K562 (cell line): ENCODE measurements at regions not wholly inside any gene's neighbourhood (a gene's known extent, or its start where the extent isn't known, plus 50 kb on each side); places are given as distances from the start of the nearest gene placed in this dataset.

Source experiments
- BACH1 ChIP-seq: fragments of 200-800 bp; sonication (Bioruptor generic); IDR thresholded peaks from 2 replicates; pipeline ENCODE4 v1.6.1; 2016; ENCODE audit warnings: missing genetic modification characterization, missing compliant biosample characterization
- POLR2AphosphoS5 ChIP-seq: IDR thresholded peaks from 2 replicates; pipeline ENCODE4 v1.6.1; 2011; ENCODE audit warnings: mild to moderate bottlenecking, low read depth, low read length, moderate library complexity; ENCODE audit not compliant: control insufficient read depth, insufficient read depth
- USF2 ChIP-seq: sonication (generic); formaldehyde crosslinking; IDR thresholded peaks from 2 replicates; pipeline ENCODE4 v1.5.0; 2020; ENCODE audit warnings: missing genetic modification reagents

- no peak for TF ChIP-seq USF2
- TF ChIP-seq POLR2AphosphoS5 = no peak
- no peak for TF ChIP-seq BACH1 (tag)
Observed at GRCh38 chr12:28826766-28827165, 322.3 kb upstream of the FAR2 start.
